Fibroblast of mammary gland (primary cell): ENCODE measurements at regions not wholly inside any gene's neighbourhood (a gene's known extent, or its start where the extent isn't known, plus 50 kb on each side); places are given as distances from the start of the nearest gene placed in this dataset.
"Not testable (repeated sequence)": the region's sequence is repeated elsewhere in the genome, so short reads cannot be mapped to it uniquely, and the experiment has no call there.

ENCODE experiments used
- DNase-seq: peaks from one replicate; pipeline ENCODE4 v3.0.0-alpha.2; 2010; ENCODE audit warnings: low read depth
- H3K4me3 ChIP-seq: 2 replicates; pipeline ENCODE4 v1.5.1; 2011; ENCODE audit warnings: low read depth, mild to moderate bottlenecking, low read length, moderate library complexity; ENCODE audit not compliant: control insufficient read depth
- CTCF ChIP-seq: conservative IDR thresholded peaks from 2 replicates; pipeline ENCODE4 v1.5.1; 2011; ENCODE audit warnings: low read depth, low read length, inconsistent platforms; ENCODE audit not compliant: control insufficient read depth, insufficient read depth

- no peak for TF ChIP-seq CTCF
- no peak overlapping the region for H3K4me3 ChIP-seq
- no peak for DNase-seq
Observed at GRCh38 chr2:121064186-121064585, 220.8 kb downstream of the TFCP2L1 start.

DNA sequence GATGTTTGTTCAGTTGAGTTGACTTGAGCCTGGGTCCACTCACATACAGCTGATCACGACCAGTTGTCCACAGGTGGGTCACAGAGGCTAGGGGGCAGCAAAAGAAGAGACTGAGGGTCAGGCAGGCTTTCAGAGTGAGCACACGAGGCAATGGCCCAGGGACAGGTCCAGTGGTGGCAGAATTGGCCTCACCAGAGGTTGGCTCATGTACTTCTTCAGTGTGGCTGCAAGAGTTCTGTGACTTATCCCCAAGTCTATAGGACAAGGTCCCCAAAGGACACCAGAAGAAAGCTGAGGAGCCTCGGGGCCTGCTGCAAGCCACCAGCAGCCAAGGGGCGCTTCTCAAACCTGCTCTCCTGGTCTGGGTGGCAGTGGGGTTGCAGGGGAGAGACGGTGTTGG, 219.8 kb downstream of the TFCP2L1 start:
- TF ChIP-seq CTCF = no peak
- no peak overlapping the region for H3K4me3 ChIP-seq
- no peak for DNase-seq

GRCh38 chr2:121066526-121066925, 218.5 kb downstream of the TFCP2L1 start:
- DNase-seq = no peak
- no peak for TF ChIP-seq CTCF
- no peak overlapping the region for H3K4me3 ChIP-seq

- DNase-seq = no peak
- no peak for TF ChIP-seq CTCF
- no peak overlapping the region for H3K4me3 ChIP-seq
Observed at GRCh38 chr2:121068851-121069250, 216.2 kb downstream of the TFCP2L1 start.

GRCh38 chr2:121069434-121069969, 215.5 kb downstream of the TFCP2L1 start:
- no peak overlapping the region for H3K4me3 ChIP-seq
- no peak for TF ChIP-seq CTCF
- DNase-seq = no peak

- not testable (repeated sequence) for H3K4me3 ChIP-seq, DNase-seq
Observed at GRCh38 chr2:121070061-121070460, 214.9 kb downstream of the TFCP2L1 start.

DNA sequence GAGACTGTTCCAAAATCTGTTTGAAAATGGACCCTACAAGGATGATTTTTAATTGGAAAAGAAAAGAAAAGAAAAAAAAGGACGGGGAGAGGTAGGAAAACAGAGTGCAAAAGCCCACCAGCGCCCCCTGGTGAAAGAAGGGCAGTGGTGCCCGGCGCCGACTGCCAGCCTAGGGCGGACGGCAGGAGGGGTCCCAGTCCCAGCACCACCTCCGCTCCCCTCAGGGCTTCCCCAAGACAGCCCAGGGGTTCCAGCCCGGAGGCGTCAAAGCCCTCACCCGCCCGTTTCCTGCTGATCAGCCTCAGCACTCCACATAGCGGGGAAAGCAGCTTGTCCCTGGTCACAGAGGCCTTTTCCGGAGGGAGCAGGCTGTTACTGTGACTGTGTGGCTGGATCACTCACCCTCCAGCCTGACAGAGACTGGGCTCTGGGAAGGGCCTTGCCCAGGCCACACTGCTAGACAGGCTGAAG, 213.9 kb downstream of the TFCP2L1 start:
- peak; percentile 87 for TF ChIP-seq CTCF
- no peak overlapping the region for H3K4me3 ChIP-seq
- DNase-seq = peak; percentile 36
